Esophagus muscularis mucosa (tissue), 4 donors: ENCODE measurements at regions not wholly inside any gene's neighbourhood (a gene's known extent, or its start where the extent isn't known, plus 50 kb on each side); places are given as distances from the start of the nearest gene placed in this dataset.

Experiments
- CTCF ChIP-seq, 3 experiments: fragments of 200-600 bp in 2 of 3; fragments of 450-650 bp in 1 of 3; sonication (generic) in 2 of 3; IDR thresholded peaks; one replicate each; pipeline ENCODE4 v1.5.1; 2017 to 2019; ENCODE audit warnings: antibody characterized with exemption in 3 of 3, mild to moderate bottlenecking in 2 of 3, moderate library complexity in 1 of 3
- EP300 ChIP-seq: sonication (generic); formaldehyde crosslinking; IDR thresholded peaks from one replicate; pipeline ENCODE4 v1.6.1; 2017; ENCODE audit warnings: antibody characterized with exemption
- POLR2A ChIP-seq: fragments of 450-650 bp; IDR thresholded peaks from one replicate; pipeline ENCODE4 v1.6.1; 2017; ENCODE audit warnings: antibody characterized with exemption, moderate library complexity, mild to moderate bottlenecking, low read depth
- POLR2AphosphoS5 ChIP-seq, 2 donors: sonication (generic); formaldehyde crosslinking; IDR thresholded peaks; one replicate each; pipeline ENCODE4 v1.6.1; 2017; ENCODE audit warnings: antibody characterized with exemption in 2 of 2

- TF ChIP-seq CTCF (IDR thresholded peaks at IDR 0.05) (no peak), POLR2A (no peak), EP300 (no peak), POLR2AphosphoS5 (IDR thresholded peaks at IDR 0.05) (no peak)
Measured at GRCh38 chr2:185245216-185245615, 493.4 kb upstream of the FSIP2 start.
